Endothelial cell of umbilical vein (primary cell): ENCODE measurements at regions not wholly inside any gene's neighbourhood (a gene's known extent, or its start where the extent isn't known, plus 50 kb on each side); places are given as distances from the start of the nearest gene placed in this dataset.
"Not testable (repeated sequence)": the region's sequence is repeated elsewhere in the genome, so short reads cannot be mapped to it uniquely, and the experiment has no call there.

ENCODE experiments used
- BruUV-seq: library from RNA; stranded (reverse); fragments of 400-500 nt; replicated peaks from 2 replicates; lab custom pipeline; 2021; lab: Mats Ljungman, UMichigan
- CTCF ChIA-PET: fragments of 300-600, 350-600 bp; sonication (Branson Sonifier 250); formaldehyde crosslinking; loops from one replicate; lab custom pipeline; 2021; ENCODE audit warnings: antibody characterized with exemption, inconsistent platforms; lab: Charles Lee
- POLR2A ChIA-PET: fragments of 300-600, 350-600 bp; sonication (Branson Sonifier 250); formaldehyde crosslinking; loops from one replicate; lab custom pipeline; 2021; ENCODE audit warnings: antibody characterized with exemption, inconsistent platforms; lab: Charles Lee
- DNase-seq: peaks from one replicate; pipeline ENCODE4 v3.0.0-alpha.2; 2011; ENCODE audit warnings: low read depth, low spot score
- FAIRE-seq: peaks from 2 replicates; lab custom pipeline; 2011; peaks lifted over from hg19 to GRCh38; lab: Jason Lieb, UNC
- H2AFZ ChIP-seq: 2 replicates; pipeline ENCODE4 v1.6.0; 2012; ENCODE audit warnings: low read depth, low read length, control low read depth, inconsistent platforms
- H3K27ac ChIP-seq: 2 replicates; pipeline ENCODE4 v1.5.1; 2011; ENCODE audit warnings: low read depth, mild to moderate bottlenecking, control low read depth, low read length, moderate library complexity; ENCODE audit not compliant: insufficient read depth
- H3K27me3 ChIP-seq, 2 experiments: 2 replicates each; pipeline versions ENCODE4 v1.6.0 to v1.6.1; 2011; ENCODE audit warnings: low read length in 2 of 2, mixed read lengths in 1 of 2; ENCODE audit not compliant: control insufficient read depth in 2 of 2, insufficient read depth in 2 of 2
- H3K36me3 ChIP-seq, 2 experiments: 2 replicates in 1 of 2; 3 replicates in 1 of 2; pipeline ENCODE4 v1.5.1; 2011; ENCODE audit warnings: low read length in 2 of 2, mild to moderate bottlenecking in 1 of 2, moderate library complexity in 1 of 2; ENCODE audit not compliant: control insufficient read depth in 2 of 2, insufficient read depth in 2 of 2; ENCODE audit errors: extremely low read depth in 1 of 2
- H3K4me1 ChIP-seq: 3 replicates; pipeline ENCODE4 v1.5.1; 2011; ENCODE audit warnings: mild to moderate bottlenecking, low read length; ENCODE audit not compliant: control insufficient read depth, insufficient read depth; ENCODE audit errors: extremely low read depth
- H3K4me2 ChIP-seq: 2 replicates; pipeline ENCODE4 v1.6.1; 2011; ENCODE audit warnings: low read length, control low read depth, mixed read lengths; ENCODE audit not compliant: insufficient read depth
- H3K4me3 ChIP-seq, 3 experiments: fragments of 200-600 bp in 1 of 3; sonication (generic), shearing (Covaris generic) in 1 of 3; replicated peaks in 1 of 3; 2 replicates each; pipeline ENCODE4 v1.5.1; 2011 to 2016; ENCODE audit warnings: control low read depth in 3 of 3, low read length in 3 of 3, mild to moderate bottlenecking in 2 of 3, inconsistent platforms in 1 of 3, low read depth in 1 of 3, moderate library complexity in 1 of 3; ENCODE audit not compliant: insufficient read depth in 1 of 3
- H3K79me2 ChIP-seq: 2 replicates; pipeline ENCODE4 v1.6.0; 2012; ENCODE audit warnings: low read length, inconsistent platforms; ENCODE audit not compliant: control insufficient read depth, insufficient read depth
- H3K9ac ChIP-seq: replicated peaks from 2 replicates; pipeline ENCODE3; 2011; ENCODE audit warnings: low read length, control low read depth; ENCODE audit not compliant: insufficient read depth; ENCODE audit errors: extremely low read depth
- H3K9me1 ChIP-seq: replicated peaks from 3 replicates; pipeline ENCODE4 v1.6.0; 2011; ENCODE audit warnings: mild to moderate bottlenecking, low read length; ENCODE audit not compliant: control insufficient read depth, insufficient read depth; ENCODE audit errors: extremely low read depth
- H3K9me3 ChIP-seq: replicated peaks from 2 replicates; pipeline ENCODE4 v1.5.1; 2012; ENCODE audit warnings: low read length, inconsistent platforms; ENCODE audit not compliant: control insufficient read depth, insufficient read depth
- H4K20me1 ChIP-seq: replicated peaks from 2 replicates; pipeline ENCODE3; 2011; ENCODE audit warnings: mild to moderate bottlenecking, low read length; ENCODE audit not compliant: control insufficient read depth, insufficient read depth; ENCODE audit errors: extremely low read depth
- GATA2 ChIP-seq: IDR thresholded peaks from 2 replicates; pipeline ENCODE4 v1.7.0; 2011; ENCODE audit warnings: low read depth, mild to moderate bottlenecking, moderate library complexity, mixed read lengths, low read length; ENCODE audit not compliant: insufficient read length, insufficient read depth
- dilution Hi-C: fragments of 300-500 bp; cut with MboI; formaldehyde crosslinking; loops from one replicate; pipeline ENCODE4 v1.15.0; 2019; ENCODE audit warnings: low sequenced_read_pairs; ENCODE audit not compliant: extremely low pct_ligation_motif_present
- intact Hi-C: fragments of 100-400 bp; cut with micrococcal nuclease; formaldehyde crosslinking; loops from one replicate; pipeline ENCODE4 v1.10.0; 2022

DNA sequence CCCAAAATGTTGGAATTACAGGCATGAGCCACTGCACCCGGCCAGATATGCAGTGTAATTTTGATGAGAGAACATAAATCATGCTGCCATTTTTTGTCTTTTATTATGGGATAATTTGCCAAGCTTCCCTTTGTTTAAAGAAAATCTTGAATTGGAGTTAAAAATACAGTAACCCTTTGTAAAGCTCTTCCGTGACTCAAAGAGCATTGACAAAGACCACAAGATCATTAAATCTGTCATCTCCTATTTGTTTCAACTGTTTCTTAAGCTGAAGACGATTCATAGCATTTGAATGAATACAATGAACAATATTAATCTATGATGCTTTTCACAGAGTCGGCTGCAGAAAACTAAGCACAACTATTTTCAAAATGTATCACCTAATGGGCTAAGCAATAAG lies 132.6 kb downstream of the ANAPC4 start:
- BruUV-seq: no TSS peak
- FAIRE-seq: peak; percentile 4
- no peaks in the 10 kb centered on the region for H3K4me1 ChIP-seq
- no peak for TF ChIP-seq GATA2
- H3K9ac ChIP-seq: no peak overlapping the region
- no peaks in the 10 kb centered on the region for H3K9me1 ChIP-seq
- dilution Hi-C loops: no loop called here
- H3K4me2 ChIP-seq: no peak overlapping the region
- no peak for DNase-seq
- no peaks in the 10 kb centered on the region for H3K27me3 ChIP-seq
- H4K20me1 ChIP-seq: no peaks in the 10 kb centered on the region
- H3K9me3 ChIP-seq: no peaks in the 10 kb centered on the region
- POLR2A ChIA-PET: no interaction called here
- intact Hi-C loops: loop anchor here (5.0 kb wide), 1 partner anchor 67 kb away; no protein-coding TSS in a partner anchor
- no peaks in the 10 kb centered on the region for H3K36me3 ChIP-seq
- H2AFZ ChIP-seq: no peak overlapping the region
- no peak overlapping the region for H3K4me3 ChIP-seq
- CTCF ChIA-PET: interaction anchor here (1.4 to 2.9 kb wide), 4 partner anchors 9 to 68 kb away, joined by 4 to 9 read pairs (median 6); no protein-coding TSS in a partner anchor
- no peaks in the 10 kb centered on the region for H3K79me2 ChIP-seq
- no peak overlapping the region for H3K27ac ChIP-seq

DNA sequence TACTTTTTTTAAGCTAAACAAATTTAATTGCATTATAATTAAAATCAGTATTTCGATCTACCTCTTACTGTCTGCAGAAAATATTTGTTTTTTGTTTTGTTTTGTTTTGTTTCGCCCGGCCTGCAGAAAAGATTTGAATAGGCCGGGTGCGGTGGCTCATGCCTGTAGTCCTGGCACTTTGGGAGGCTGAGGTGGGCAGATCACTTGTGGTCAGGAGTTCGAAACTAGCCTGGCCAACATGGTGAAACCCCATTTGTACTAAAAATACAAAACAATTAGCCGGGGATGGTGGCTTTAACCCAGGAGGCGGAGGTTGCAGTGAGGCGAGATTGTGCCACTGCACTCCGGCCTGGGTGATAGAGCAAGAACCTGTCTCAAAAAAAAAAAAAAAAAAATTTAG lies 134.8 kb downstream of the ANAPC4 start:
- FAIRE-seq, H2AFZ ChIP-seq, POLR2A ChIA-PET, H3K79me2 ChIP-seq, H3K9me1 ChIP-seq, DNase-seq, dilution Hi-C loops, H3K27me3 ChIP-seq, H4K20me1 ChIP-seq, H3K4me1 ChIP-seq, H3K36me3 ChIP-seq, H3K27ac ChIP-seq, BruUV-seq, H3K4me3 ChIP-seq, H3K4me2 ChIP-seq, H3K9ac ChIP-seq, H3K9me3 ChIP-seq: not testable (repeated sequence)
- intact Hi-C loops: loop anchor here (5.0 kb wide), 1 partner anchor 70 kb away; no protein-coding TSS in a partner anchor
- CTCF ChIA-PET: interaction anchor here (1.8 to 1.9 kb wide), 2 partner anchors 11 to 72 kb away, joined by 4 to 5 read pairs; no protein-coding TSS in a partner anchor
